ENCODE measurements at regions not wholly inside any gene's neighbourhood (a gene's known extent, or its start where the extent isn't known, plus 50 kb on each side); places are given as distances from the start of the nearest gene placed in this dataset.

- no peak for DNase-seq
Observed at GRCh38 chr18:2301316-2301715, 270.0 kb downstream of the METTL4 start.

GRCh38 chr18:2302012-2302411, 269.3 kb downstream of the METTL4 start:
- no peak for DNase-seq

- DNase-seq: no peak
Observed at GRCh38 chr18:2302628-2303516, 268.4 kb downstream of the METTL4 start.

GRCh38 chr18:2303517-2304238, 267.6 kb downstream of the METTL4 start:
- peak; percentile 40 for DNase-seq

GRCh38 chr18:2304378-2305175, 266.7 kb downstream of the METTL4 start:
- peak; percentile 8 for DNase-seq

- no peak for DNase-seq
Observed at GRCh38 chr18:2306606-2307005, 264.7 kb downstream of the METTL4 start.

- no peak for DNase-seq
Observed at GRCh38 chr18:2310886-2311285, 260.4 kb downstream of the METTL4 start.

GRCh38 chr18:2312440-2312839, 258.9 kb downstream of the METTL4 start:
- no peak for DNase-seq

GRCh38 chr18:2313332-2313731, 258.0 kb downstream of the METTL4 start:
- no peak for DNase-seq

GRCh38 chr18:2316082-2316750, 255.1 kb downstream of the METTL4 start:
- DNase-seq: no peak

- DNase-seq: no peak
Observed at GRCh38 chr18:2316751-2317696, 254.3 kb downstream of the METTL4 start.

GRCh38 chr18:2324459-2324858, 246.8 kb downstream of the METTL4 start:
- no peak for DNase-seq

GRCh38 chr18:2325308-2325849, 245.9 kb downstream of the METTL4 start:
- DNase-seq: no peak

- no peak for DNase-seq
Observed at GRCh38 chr18:2325933-2326332, 245.4 kb downstream of the METTL4 start.

GRCh38 chr18:2326999-2327398, 244.3 kb downstream of the METTL4 start:
- DNase-seq: no peak

- no peak for DNase-seq
Observed at GRCh38 chr18:2330764-2331163, 240.5 kb downstream of the METTL4 start.

GRCh38 chr18:2331491-2331890, 239.8 kb downstream of the METTL4 start:
- no peak for DNase-seq

GRCh38 chr18:2336690-2337392, 234.5 kb downstream of the METTL4 start:
- no peak for DNase-seq

GRCh38 chr18:2337552-2338141, 233.7 kb downstream of the METTL4 start:
- DNase-seq: no peak

GRCh38 chr18:2338601-2339000, 232.7 kb downstream of the METTL4 start:
- DNase-seq: no peak
